ENCODE measurements at regions not wholly inside any gene's neighbourhood (a gene's known extent, or its start where the extent isn't known, plus 50 kb on each side); places are given as distances from the start of the nearest gene placed in this dataset.
A peak's percentile ranks its signal among the peaks of the same experiment; 100 is the strongest.

- ATAC-seq (no peak), DNase-seq (no peak)
- Histone ChIP-seq H3K4me1 (no peaks in the 10 kb centered on the region), H3K27ac (no peak overlapping the region), H3K9me3 (no peaks in the 10 kb centered on the region), H3K27me3 (no peaks in the 10 kb centered on the region), H3K4me3 (no peak overlapping the region), H3K36me3 (no peaks in the 10 kb centered on the region)
- WGBS (ENCODE audit: insufficient coverage, low coverage, low lambda C conversion rate, missing lambda C conversion rate) = 93% methylated on average over 4 of the region's 4 CpGs
- no peak for TF ChIP-seq POLR2A (IDR thresholded peaks at IDR 0.05)
- no peak for TF ChIP-seq CTCF (IDR thresholded peaks at IDR 0.05)
- intact Hi-C loops (cut with DNase I) = no loop called here
These were observed 87.3 kb upstream of the RAB4A start for GRCh38 chr1:229183588-229183987.

GRCh38 chr1:229184066-229184465, 86.8 kb upstream of the RAB4A start:
- no peak overlapping the region for H3K4me3 ChIP-seq
- H3K36me3 ChIP-seq = no peaks in the 10 kb centered on the region
- 69% methylated on average over 4 of the region's 4 CpGs for WGBS (ENCODE audit: insufficient coverage, low coverage, low lambda C conversion rate, missing lambda C conversion rate)
- intact Hi-C loops (cut with DNase I) = no loop called here
- H3K27me3 ChIP-seq = no peaks in the 10 kb centered on the region
- TF ChIP-seq POLR2A (IDR thresholded peaks at IDR 0.05) (no peak), CTCF (IDR thresholded peaks at IDR 0.05) (no peak)
- H3K27ac ChIP-seq = no peak overlapping the region
- no peaks in the 10 kb centered on the region for H3K4me1 ChIP-seq
- H3K9me3 ChIP-seq = no peaks in the 10 kb centered on the region
- DNase-seq = no peak
- no peak for ATAC-seq

- no peak overlapping the region for H3K27ac ChIP-seq
- H3K4me3 ChIP-seq = no peak overlapping the region
- ATAC-seq (no peak), DNase-seq (no peak)
- no peaks in the 10 kb centered on the region for H3K36me3 ChIP-seq
- no peaks in the 10 kb centered on the region for H3K4me1 ChIP-seq
- intact Hi-C loops (cut with DNase I) = no loop called here
- TF ChIP-seq CTCF (IDR thresholded peaks at IDR 0.05) (no peak), POLR2A (IDR thresholded peaks at IDR 0.05) (no peak)
- no peaks in the 10 kb centered on the region for H3K9me3 ChIP-seq
- 100% methylated on average over 2 of the region's 4 CpGs for WGBS (ENCODE audit: insufficient coverage, low coverage, low lambda C conversion rate, missing lambda C conversion rate)
- H3K27me3 ChIP-seq = no peaks in the 10 kb centered on the region
These were observed 84.9 kb upstream of the RAB4A start for GRCh38 chr1:229185963-229186362.

- no peaks in the 10 kb centered on the region for H3K9me3 ChIP-seq
- no peaks in the 10 kb centered on the region for H3K36me3 ChIP-seq
- no peak overlapping the region for H3K27ac ChIP-seq
- no peaks in the 10 kb centered on the region for H3K4me1 ChIP-seq
- H3K27me3 ChIP-seq = no peaks in the 10 kb centered on the region
- WGBS (ENCODE audit: insufficient coverage, low coverage, low lambda C conversion rate, missing lambda C conversion rate) = 90% methylated on average over 6 of the region's 9 CpGs
- DNase-seq = no peak
- peak in 1 of 4 donors; percentile 30 for ATAC-seq
- H3K4me3 ChIP-seq = no peak overlapping the region
- intact Hi-C loops (cut with DNase I) = no loop called here
- TF ChIP-seq CTCF (IDR thresholded peaks at IDR 0.05) (no peak), POLR2A (IDR thresholded peaks at IDR 0.05) (no peak)
These were observed 84.4 kb upstream of the RAB4A start for GRCh38 chr1:229186373-229187056.

Measured in right lobe of liver (tissue), 6 donors.